OCI-LY7 (cell line): ENCODE measurements at regions not wholly inside any gene's neighbourhood (a gene's known extent, or its start where the extent isn't known, plus 50 kb on each side); places are given as distances from the start of the nearest gene placed in this dataset.

Experiments used
- EZH2phosphoT487 ChIP-seq: fragments of 200-600 bp; sonication (generic); IDR thresholded peaks from 2 replicates; pipeline ENCODE4 v1.6.1; 2018; ENCODE audit warnings: low read depth, borderline replicate concordance, mild to moderate bottlenecking, mixed run types, antibody characterized with exemption, low read length, moderate library complexity, mixed read lengths
- TF ChIP-seq, protein P1 (sequence below): fragments of 200-600 bp; sonication (generic); conservative IDR thresholded peaks from 2 replicates; pipeline ENCODE4 v1.5.1; 2014; ENCODE audit warnings: mild to moderate bottlenecking, antibody characterized with exemption, low read length, moderate library complexity, mixed read lengths

DNA sequence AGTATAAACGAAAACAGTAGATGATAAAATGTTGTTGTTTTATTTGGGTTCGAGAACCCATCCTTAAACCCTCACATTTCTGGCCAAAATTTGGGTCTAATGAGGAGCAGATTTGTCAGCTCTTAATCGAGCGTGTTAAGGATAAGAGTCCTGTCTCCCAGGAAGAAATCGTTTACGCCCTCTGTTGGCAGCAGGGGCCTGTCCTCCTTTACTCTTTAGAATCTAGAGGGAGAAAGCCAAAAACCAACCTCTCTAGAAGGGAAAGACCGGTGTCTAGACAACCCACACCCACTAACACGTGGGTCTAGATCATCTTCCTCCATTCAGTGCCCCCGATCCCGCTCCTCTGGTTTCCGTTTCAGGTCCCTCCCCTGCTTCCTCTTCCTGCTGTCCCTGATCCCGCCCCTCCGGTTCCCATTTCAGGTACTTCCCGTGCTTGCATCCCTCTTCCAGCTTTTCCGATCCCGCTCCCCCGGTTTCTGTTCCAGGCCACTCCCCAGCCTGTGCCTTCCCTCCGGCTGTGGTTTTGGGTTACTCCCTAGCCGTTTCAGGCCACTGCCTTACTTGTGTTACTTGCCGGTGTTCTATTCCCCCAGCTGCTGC is 339.1 kb downstream of the PAPSS1 start:
- TF ChIP-seq, protein P1, sequence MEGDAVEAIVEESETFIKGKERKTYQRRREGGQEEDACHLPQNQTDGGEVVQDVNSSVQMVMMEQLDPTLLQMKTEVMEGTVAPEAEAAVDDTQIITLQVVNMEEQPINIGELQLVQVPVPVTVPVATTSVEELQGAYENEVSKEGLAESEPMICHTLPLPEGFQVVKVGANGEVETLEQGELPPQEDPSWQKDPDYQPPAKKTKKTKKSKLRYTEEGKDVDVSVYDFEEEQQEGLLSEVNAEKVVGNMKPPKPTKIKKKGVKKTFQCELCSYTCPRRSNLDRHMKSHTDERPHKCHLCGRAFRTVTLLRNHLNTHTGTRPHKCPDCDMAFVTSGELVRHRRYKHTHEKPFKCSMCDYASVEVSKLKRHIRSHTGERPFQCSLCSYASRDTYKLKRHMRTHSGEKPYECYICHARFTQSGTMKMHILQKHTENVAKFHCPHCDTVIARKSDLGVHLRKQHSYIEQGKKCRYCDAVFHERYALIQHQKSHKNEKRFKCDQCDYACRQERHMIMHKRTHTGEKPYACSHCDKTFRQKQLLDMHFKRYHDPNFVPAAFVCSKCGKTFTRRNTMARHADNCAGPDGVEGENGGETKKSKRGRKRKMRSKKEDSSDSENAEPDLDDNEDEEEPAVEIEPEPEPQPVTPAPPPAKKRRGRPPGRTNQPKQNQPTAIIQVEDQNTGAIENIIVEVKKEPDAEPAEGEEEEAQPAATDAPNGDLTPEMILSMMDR, result no peak
- no peak for TF ChIP-seq EZH2phosphoT487
